HFFc6 (cell line): ENCODE measurements at regions not wholly inside any gene's neighbourhood (a gene's known extent, or its start where the extent isn't known, plus 50 kb on each side); places are given as distances from the start of the nearest gene placed in this dataset.
"Not testable (repeated sequence)": the region's sequence is repeated elsewhere in the genome, so short reads cannot be mapped to it uniquely, and the experiment has no call there.

Experiments
- DNase-seq: peaks from one replicate; pipeline ENCODE4 v3.0.0-alpha.2; 2018
- H3K27ac Mint-ChIP-seq: 2 replicates; pipeline ENCODE4 v1.8.0; 2020; ENCODE audit warnings: mild to moderate bottlenecking, mixed read lengths
- H3K27me3 Mint-ChIP-seq: 2 replicates; pipeline ENCODE4 v1.8.0; 2021; ENCODE audit warnings: mild to moderate bottlenecking, moderate library complexity, mixed read lengths; ENCODE audit not compliant: insufficient read depth
- H3K36me3 Mint-ChIP-seq: 2 replicates; pipeline ENCODE4 v1.8.0; 2021; ENCODE audit warnings: low read depth, mixed read lengths
- H3K4me1 Mint-ChIP-seq: 2 replicates; pipeline ENCODE4 v1.8.0; 2020; ENCODE audit warnings: low read depth, mixed read lengths
- H3K4me3 Mint-ChIP-seq: 2 replicates; pipeline ENCODE4 v1.8.0; 2020; ENCODE audit warnings: mild to moderate bottlenecking, moderate library complexity, mixed read lengths
- H3K9me3 Mint-ChIP-seq: 2 replicates; pipeline ENCODE4 v1.8.0; 2020; ENCODE audit warnings: mild to moderate bottlenecking, mixed read lengths
- CTCF ChIP-seq: fragments of 200-600 bp; sonication (generic); IDR thresholded peaks from 2 replicates; pipeline ENCODE4 v1.5.0; 2021; ENCODE audit warnings: antibody characterized with exemption, mild to moderate bottlenecking

GRCh38 chr3:125697979-125698640 is 102.8 kb upstream of the OSBPL11 start:
- not testable (repeated sequence) for H3K9me3 Mint-ChIP-seq, H3K27me3 Mint-ChIP-seq, H3K4me3 Mint-ChIP-seq, H3K36me3 Mint-ChIP-seq, H3K27ac Mint-ChIP-seq, H3K4me1 Mint-ChIP-seq
- peak; percentile 58; the same call in 1 of the 2 replicates for TF ChIP-seq CTCF
- peak; percentile 11 for DNase-seq

DNA sequence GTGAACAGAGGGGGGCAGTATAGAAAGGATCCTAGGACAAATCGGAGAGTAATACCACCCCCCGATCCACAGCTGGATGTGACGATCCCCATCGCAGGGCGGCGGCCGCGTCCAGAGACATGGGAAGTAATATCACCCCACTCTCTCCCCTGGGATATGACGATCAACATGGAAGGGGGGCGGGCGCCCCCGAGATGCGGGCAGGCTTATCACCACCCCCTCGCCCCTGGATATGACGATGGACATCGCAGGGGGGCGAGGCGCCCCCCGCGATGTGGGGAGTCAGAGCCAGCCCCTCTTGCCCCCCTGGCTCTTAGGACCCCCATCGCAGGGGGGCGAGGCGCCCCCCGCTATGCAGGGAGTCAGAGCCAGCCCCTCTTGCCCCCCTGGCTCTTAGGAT is 120.4 kb upstream of the OSBPL11 start:
- DNase-seq = no peak
- no peak overlapping the region for H3K27ac Mint-ChIP-seq
- H3K4me1 Mint-ChIP-seq = peaks cover 5% of the 10 kb centered on the region; the same call in 1 of the 2 replicates
- H3K27me3 Mint-ChIP-seq = peaks cover 10% of the 10 kb centered on the region; the same call in 1 of the 2 replicates
- H3K9me3 Mint-ChIP-seq = no peaks in the 10 kb centered on the region
- H3K36me3 Mint-ChIP-seq = no peaks in the 10 kb centered on the region
- no peak for TF ChIP-seq CTCF
- H3K4me3 Mint-ChIP-seq = no peak overlapping the region

DNA sequence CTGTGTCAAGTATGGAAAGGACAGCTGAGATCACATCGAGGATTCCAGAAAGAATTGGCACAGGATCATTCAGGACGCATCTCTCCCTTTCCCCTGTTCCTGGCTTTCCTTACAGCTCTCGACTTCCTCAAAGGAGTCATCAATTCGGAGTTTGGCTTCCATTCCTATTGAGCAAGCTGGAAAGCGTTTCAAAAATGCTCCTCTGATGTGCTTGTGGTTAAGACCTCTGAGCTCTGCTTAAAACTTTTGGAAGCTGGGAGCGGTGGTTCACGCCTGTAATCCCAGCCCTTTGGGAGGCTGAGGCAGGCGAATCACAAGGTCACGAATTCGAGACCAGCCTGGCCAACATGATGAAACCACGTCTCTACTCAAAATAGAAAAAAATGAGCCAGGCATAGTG is 136.9 kb upstream of the OSBPL11 start:
- Mint-ChIP-seq H3K27me3 (peaks cover 20% of the 10 kb centered on the region), H3K4me1 (peaks cover 19% of the 10 kb centered on the region), H3K4me3 (peak overlapping the region; percentile 51), H3K27ac (peak overlapping the region; percentile 79)
- H3K36me3 Mint-ChIP-seq, H3K9me3 Mint-ChIP-seq: not testable (repeated sequence)
- DNase-seq = peak; percentile 96

GRCh38 chr3:125741991-125742718 is 146.9 kb upstream of the OSBPL11 start:
- H3K4me3 Mint-ChIP-seq, H3K9me3 Mint-ChIP-seq, H3K36me3 Mint-ChIP-seq, H3K27ac Mint-ChIP-seq: not testable (repeated sequence)
- H3K27me3 Mint-ChIP-seq = peaks cover 14% of the 10 kb centered on the region; the same call in 1 of the 2 replicates
- DNase-seq = peak; percentile 10
- peaks cover 15% of the 10 kb centered on the region for H3K4me1 Mint-ChIP-seq

GRCh38 chr3:125742845-125743244 is 147.5 kb upstream of the OSBPL11 start:
- not testable (repeated sequence) for H3K4me3 Mint-ChIP-seq, H3K27ac Mint-ChIP-seq, H3K9me3 Mint-ChIP-seq, H3K36me3 Mint-ChIP-seq
- peaks cover 15% of the 10 kb centered on the region; the same call in 1 of the 2 replicates for H3K27me3 Mint-ChIP-seq
- peak; percentile 73 for TF ChIP-seq CTCF
- peaks cover 15% of the 10 kb centered on the region for H3K4me1 Mint-ChIP-seq
- DNase-seq = peak; percentile 78

GRCh38 chr3:125757050-125757449 is 161.8 kb upstream of the OSBPL11 start:
- DNase-seq, H3K9me3 Mint-ChIP-seq, H3K4me1 Mint-ChIP-seq, H3K4me3 Mint-ChIP-seq, H3K36me3 Mint-ChIP-seq, H3K27ac Mint-ChIP-seq: not testable (repeated sequence)
- peaks cover 33% of the 10 kb centered on the region for H3K27me3 Mint-ChIP-seq

- peaks cover 25% of the 10 kb centered on the region for H3K27me3 Mint-ChIP-seq
- not testable (repeated sequence) for H3K4me3 Mint-ChIP-seq, H3K36me3 Mint-ChIP-seq, H3K4me1 Mint-ChIP-seq, H3K27ac Mint-ChIP-seq, H3K9me3 Mint-ChIP-seq, DNase-seq
Measured at GRCh38 chr3:125758641-125759130, 163.4 kb upstream of the OSBPL11 start.

DNA sequence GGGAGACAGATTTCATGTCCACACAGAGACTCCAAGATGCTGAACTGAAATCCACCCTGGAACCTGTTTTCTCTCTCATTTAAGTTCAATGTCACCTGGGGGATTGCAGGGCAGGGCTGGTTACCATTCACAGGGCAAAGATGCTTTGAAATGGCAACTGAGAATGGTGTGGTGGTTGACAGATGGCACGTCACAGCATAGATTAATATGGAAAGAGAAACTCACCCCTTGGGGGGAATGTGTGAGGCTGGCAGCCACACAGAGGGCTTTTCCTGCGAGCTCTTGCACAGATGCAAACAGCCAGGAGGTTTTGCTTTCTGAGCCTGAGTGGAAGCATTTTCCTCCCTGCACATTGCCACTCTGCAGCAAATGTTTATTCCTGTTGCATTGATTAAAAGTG is 167.3 kb upstream of the OSBPL11 start:
- H3K4me1 Mint-ChIP-seq, H3K4me3 Mint-ChIP-seq: not testable (repeated sequence)

More for the DNA sequence above, 167.3 kb upstream of the OSBPL11 start:
- not testable (repeated sequence) for H3K9me3 Mint-ChIP-seq, DNase-seq, H3K36me3 Mint-ChIP-seq, H3K27ac Mint-ChIP-seq
- peaks cover 28% of the 10 kb centered on the region for H3K27me3 Mint-ChIP-seq
